IPS DF 4.7 (cell line): ENCODE measurements at regions not wholly inside any gene's neighbourhood (a gene's known extent, or its start where the extent isn't known, plus 50 kb on each side); places are given as distances from the start of the nearest gene placed in this dataset.

Source experiments
- DNase-seq: peaks from one replicate; pipeline ENCODE4 v3.0.0-alpha.2; 2013; ENCODE audit warnings: low spot score; ENCODE audit errors: extremely low read depth

DNA sequence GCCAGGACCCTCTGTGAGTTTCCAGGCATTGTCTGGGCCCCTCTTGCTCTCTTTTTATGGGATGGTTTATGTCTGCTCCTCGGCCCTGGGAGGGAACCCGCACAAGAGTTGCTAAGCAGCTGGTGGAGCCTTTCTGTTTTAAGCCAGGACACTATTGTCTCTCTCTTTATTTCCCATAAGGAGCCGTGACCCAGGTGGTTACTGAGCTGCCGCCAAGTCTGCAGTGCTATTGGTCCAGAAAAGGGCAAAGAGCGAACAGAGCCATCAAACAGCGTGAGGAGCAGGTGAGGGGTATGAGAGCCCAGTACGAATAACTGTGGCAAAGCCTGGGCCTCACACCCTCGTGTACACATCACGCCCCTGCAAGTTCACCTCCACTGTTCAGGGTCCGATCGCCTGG, 280.2 kb downstream of the SHQ1 start:
- no peak for DNase-seq

DNA sequence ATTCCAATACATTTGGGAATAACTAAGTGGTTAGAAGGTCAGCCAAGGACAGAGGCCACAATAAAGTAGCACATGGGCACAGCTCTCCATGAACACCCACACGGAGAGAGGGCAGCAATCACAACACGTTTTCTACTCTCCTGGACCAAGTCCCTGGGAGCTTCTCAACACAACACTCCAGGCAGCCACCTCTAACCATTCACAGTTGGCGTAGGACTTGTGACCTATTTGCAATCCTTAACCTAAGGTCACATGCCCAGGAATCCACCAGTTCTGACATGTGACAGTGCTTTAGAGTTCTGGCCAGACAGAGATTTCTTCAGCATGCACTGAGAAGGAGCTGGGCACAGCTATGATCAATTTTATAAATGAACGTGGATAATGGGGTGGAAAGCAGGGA, 280.8 kb downstream of the SHQ1 start:
- no peak for DNase-seq

- DNase-seq, result no peak
These were observed 282.7 kb downstream of the SHQ1 start for GRCh38 chr3:72565593-72565992.

GRCh38 chr3:72563690-72564370, 284.4 kb downstream of the SHQ1 start:
- DNase-seq, result no peak

- DNase-seq, result no peak
These were observed 287.2 kb downstream of the SHQ1 start for GRCh38 chr3:72560846-72561675.

DNA sequence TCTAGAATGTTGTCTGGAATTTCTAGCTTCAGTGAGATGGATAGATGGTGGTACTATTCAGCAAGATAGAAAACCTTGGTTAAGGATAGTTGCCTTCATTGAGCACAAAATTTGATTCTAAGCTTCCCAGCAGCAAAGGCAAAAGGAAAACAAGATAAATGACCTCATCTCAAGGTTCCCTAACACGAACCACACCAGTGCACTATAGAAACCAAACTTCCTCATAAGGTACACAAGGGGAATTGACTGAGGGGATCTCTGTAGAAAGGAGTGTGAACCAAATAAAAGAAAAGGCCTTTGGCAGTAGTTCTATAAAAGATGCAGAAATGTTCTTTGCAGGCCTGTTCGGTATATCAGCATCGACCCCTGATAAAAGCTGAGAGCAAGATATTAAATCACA, 288.9 kb downstream of the SHQ1 start:
- DNase-seq, result no peak

DNA sequence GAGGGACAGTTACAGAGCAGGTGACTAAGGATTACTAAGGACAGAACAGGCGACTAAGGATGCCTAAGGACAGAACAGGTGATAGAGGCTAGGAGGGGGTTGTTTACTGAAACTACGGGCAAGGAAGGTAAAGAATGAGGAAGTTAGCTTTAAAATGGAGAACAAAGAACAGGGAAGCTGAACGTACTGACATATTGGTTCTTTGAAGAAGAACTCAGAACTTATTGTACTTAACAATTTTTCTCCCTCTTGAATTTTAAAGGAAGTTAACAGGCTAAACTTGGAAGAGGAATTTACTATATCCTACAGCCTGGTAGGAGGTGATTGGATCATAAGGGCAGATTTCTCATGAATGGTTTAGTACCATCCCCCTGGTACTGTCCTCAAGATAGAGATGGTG, 290.2 kb downstream of the SHQ1 start:
- DNase-seq, result no peak

DNA sequence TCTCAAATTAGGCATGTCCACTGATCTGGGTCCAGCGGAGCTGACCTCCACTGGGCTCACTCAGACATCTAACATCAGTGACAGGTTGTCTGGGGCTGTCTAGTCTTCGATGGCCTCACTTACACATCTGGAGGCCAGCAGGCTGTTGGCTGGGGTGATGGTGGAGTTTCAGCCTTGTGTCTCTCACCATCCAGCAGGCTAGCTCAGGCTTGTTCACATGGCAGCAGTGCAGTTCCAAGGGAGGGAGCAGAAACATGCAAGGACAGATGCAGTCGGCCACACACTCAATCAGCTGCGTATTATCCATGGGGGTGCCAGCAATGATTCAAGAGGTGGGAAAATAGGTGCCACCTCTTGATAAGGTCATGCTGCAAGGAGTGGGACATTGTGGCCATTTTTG, 292.5 kb downstream of the SHQ1 start:
- DNase-seq, result no peak

- no peak for DNase-seq
These were observed 293.6 kb downstream of the SHQ1 start for GRCh38 chr3:72554689-72555088.

- no peak for DNase-seq
These were observed 294.9 kb downstream of the SHQ1 start for GRCh38 chr3:72553298-72553697.

DNA sequence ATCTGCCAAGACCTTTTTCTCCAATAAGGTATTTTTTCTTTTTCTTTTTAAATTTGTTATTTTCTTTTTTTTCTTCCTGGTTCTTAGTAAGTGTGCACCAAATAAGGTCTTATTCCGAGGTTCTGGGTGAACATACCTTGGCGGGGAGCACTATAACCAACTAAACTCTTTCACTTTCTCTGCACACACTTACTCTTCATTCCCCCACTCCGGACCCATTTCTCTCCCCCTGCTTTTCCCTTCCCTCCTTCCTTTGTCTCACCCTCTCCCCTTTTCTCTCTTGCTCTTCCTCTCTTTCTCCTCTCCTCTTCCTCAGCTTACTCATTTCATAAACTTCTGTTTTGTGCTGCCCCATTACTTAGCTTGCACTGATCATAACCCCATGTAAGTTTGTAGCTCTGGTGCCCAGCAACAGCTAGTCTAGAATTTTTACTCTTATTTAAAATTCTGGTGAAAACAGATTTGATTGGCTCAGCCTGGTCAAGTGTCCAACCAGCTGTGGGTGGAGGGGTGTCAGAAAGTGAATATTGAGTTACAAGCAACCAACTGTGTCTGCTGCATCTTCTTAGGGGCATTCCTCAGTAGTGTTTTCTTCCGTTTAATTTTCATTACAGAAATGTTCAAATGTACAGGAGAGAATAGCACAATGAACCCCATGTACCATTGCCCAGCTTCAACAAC, 297.5 kb downstream of the SHQ1 start:
- no peak for DNase-seq

DNA sequence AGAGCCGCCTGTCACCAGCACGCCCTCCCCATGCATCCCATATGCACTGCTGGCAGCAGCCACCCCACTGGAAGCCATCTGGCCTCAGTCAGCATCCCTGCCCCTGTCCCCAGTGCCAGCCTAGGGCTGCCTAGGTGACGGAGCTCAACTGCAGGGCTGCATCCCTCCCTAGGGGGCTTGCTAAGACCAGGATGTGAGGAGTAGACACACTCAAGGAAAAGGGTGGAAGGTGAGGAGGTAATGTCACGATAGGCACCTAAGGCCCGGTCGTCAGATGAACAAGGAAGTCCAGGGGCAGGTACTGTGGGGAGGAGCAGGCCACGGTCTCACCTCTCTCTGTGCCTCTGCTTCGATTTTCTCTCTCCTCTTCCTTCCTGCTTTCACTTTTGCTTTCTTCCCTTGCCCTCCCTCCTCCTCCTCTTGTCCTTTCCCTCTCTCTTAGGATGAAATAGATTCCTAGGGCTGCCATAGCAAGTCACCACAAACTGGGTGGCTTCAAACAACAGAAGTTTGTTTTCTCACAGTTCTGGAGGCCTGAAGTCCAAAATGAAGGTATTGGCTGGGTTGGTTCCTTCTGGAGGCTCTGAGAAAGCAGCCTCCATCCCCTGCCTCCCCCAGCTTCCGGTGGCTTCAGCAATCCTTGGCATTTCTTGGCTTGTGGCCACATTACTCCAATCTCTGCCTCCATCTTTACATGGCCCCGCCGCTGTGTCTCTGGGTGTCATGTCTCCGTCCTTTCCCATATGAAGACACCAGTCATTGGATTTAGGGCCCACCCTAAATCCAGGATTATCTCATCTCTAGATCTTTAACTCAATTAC, 298.3 kb downstream of the SHQ1 start:
- DNase-seq, result no peak

- DNase-seq, result no peak
These were observed 299.3 kb downstream of the SHQ1 start for GRCh38 chr3:72548981-72549380.

- DNase-seq, result no peak
These were observed 299.8 kb downstream of the SHQ1 start for GRCh38 chr3:72548461-72548860.

DNA sequence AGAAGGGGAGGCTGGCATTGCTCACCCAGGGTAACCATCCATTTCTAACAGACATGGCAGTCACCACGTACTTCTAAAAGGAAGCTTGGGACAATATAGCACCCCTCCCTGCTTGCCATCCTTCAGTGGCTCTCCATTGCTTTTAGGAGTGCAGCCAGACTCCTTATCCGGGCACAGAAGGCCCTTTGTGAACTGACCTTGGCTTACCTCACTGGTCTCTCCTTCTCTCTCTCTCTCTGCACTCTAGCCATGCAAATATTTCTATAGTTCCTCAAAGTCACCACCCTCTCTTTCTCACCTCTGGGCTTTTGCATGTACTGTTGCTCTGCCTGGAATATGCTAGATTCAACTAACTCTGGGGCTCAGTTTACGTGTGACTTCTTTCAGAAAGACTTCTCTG, 301.1 kb downstream of the SHQ1 start:
- DNase-seq, result no peak

GRCh38 chr3:72544239-72544638, 304.0 kb downstream of the SHQ1 start:
- no peak for DNase-seq

- DNase-seq, result no peak
These were observed 305.0 kb downstream of the SHQ1 start for GRCh38 chr3:72543246-72543645.

DNA sequence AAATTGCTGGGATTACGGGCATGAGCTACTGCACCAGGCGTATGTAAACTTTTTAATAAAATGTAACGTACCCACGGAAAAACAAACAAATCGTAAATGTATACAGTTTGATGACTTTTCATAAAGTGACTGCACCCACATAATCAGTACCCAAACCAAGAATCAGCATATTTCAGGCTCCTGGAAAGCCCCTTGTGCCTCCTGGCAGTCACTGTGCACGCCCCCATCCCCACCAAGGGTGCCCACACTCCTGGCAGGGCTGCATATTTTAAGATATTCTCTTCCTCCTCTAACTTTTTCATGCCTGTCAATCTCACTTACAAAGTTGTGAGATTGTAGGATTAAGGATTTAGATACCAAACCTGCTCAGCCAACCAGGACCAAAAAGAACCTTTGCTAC, 305.5 kb downstream of the SHQ1 start:
- no peak for DNase-seq

DNA sequence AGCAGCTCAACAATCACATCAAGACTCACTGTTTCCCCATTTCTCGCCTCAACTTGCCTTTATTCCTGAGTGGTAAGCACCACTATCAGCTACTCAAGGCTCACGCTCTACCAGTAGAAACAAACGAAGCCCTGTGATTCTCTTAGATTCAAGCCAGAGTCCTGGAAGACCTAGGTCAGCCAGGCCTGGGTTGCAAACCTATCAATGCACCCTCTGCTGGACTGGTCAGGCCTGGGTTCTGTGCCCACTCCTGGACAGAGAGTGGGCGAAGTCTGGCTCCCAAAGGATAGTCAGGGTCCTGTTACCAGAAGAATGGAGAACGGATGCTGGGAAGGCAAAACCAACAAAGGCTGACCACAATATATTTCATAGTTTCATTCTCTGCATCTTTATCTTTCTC, 308.4 kb downstream of the SHQ1 start:
- DNase-seq, result no peak

- DNase-seq, result no peak
These were observed 310.0 kb downstream of the SHQ1 start for GRCh38 chr3:72538070-72538745.

- DNase-seq, result no peak
These were observed 310.8 kb downstream of the SHQ1 start for GRCh38 chr3:72537448-72537847.
